Trophoblast cell (in vitro differentiated cells and primary cell): ENCODE measurements at regions not wholly inside any gene's neighbourhood (a gene's known extent, or its start where the extent isn't known, plus 50 kb on each side); places are given as distances from the start of the nearest gene placed in this dataset.

Experiments
- DNase-seq, 2 donors: peaks; one replicate each; pipeline ENCODE4 v3.0.0-alpha.2; 2016
- H2AFZ ChIP-seq: 2 replicates; pipeline ENCODE4 v1.6.1; 2013; ENCODE audit warnings: low read length, moderate library complexity, mild to moderate bottlenecking; ENCODE audit not compliant: insufficient read depth, poor library complexity
- H2AK5ac ChIP-seq: 2 replicates; pipeline ENCODE4 v1.6.1; 2013; ENCODE audit warnings: mild to moderate bottlenecking, low read length
- H2BK120ac ChIP-seq: 2 replicates; pipeline ENCODE4 v1.6.1; 2013; ENCODE audit warnings: low read length, mild to moderate bottlenecking, moderate library complexity; ENCODE audit not compliant: insufficient read depth, poor library complexity
- H2BK12ac ChIP-seq: 2 replicates; pipeline ENCODE4 v1.6.1; 2013; ENCODE audit warnings: mild to moderate bottlenecking, low read length, moderate library complexity
- H2BK5ac ChIP-seq: 2 replicates; pipeline ENCODE4 v1.6.1; 2013; ENCODE audit warnings: low read length, low read depth, moderate library complexity, mild to moderate bottlenecking; ENCODE audit not compliant: poor library complexity
- H3K14ac ChIP-seq: 2 replicates; pipeline ENCODE4 v1.6.1; 2013; ENCODE audit warnings: mild to moderate bottlenecking, low read length
- H3K18ac ChIP-seq: 2 replicates; pipeline ENCODE4 v1.6.1; 2013; ENCODE audit warnings: mild to moderate bottlenecking, low read length
- H3K23ac ChIP-seq: 2 replicates; pipeline ENCODE4 v1.6.1; 2013; ENCODE audit warnings: low read length
- H3K27ac ChIP-seq: 2 replicates; pipeline ENCODE4 v1.5.1; 2013; ENCODE audit warnings: low read depth, mild to moderate bottlenecking, inconsistent platforms, low read length, moderate library complexity
- H3K27me3 ChIP-seq: 2 replicates; pipeline ENCODE4 v1.6.1; 2013; ENCODE audit warnings: inconsistent platforms, mild to moderate bottlenecking, low read length, moderate library complexity; ENCODE audit not compliant: insufficient read depth
- H3K36me3 ChIP-seq, 2 experiments: 1 replicate in 1 of 2; 2 replicates in 1 of 2; pipeline ENCODE4 v1.6.1; 2013; ENCODE audit warnings: low read length in 2 of 2, mild to moderate bottlenecking in 2 of 2, moderate library complexity in 1 of 2; ENCODE audit not compliant: insufficient read depth in 2 of 2, control insufficient read depth in 1 of 2
- H3K4ac ChIP-seq: 2 replicates; pipeline ENCODE4 v1.6.1; 2013; ENCODE audit warnings: low read depth, mild to moderate bottlenecking, low read length, moderate library complexity
- H3K4me1 ChIP-seq, 2 experiments: 1 replicate in 1 of 2; 2 replicates in 1 of 2; pipeline ENCODE4 v1.6.1; 2013; ENCODE audit warnings: low read length in 2 of 2, mild to moderate bottlenecking in 2 of 2, moderate library complexity in 1 of 2; ENCODE audit not compliant: insufficient read depth in 2 of 2, control insufficient read depth in 1 of 2
- H3K4me2 ChIP-seq: 2 replicates; pipeline ENCODE4 v1.6.1; 2013; ENCODE audit warnings: inconsistent platforms, mild to moderate bottlenecking, low read length, moderate library complexity
- H3K4me3 ChIP-seq: 2 replicates; pipeline ENCODE4 v1.5.1; 2013; ENCODE audit warnings: mild to moderate bottlenecking, low read depth, low read length, inconsistent platforms
- H3K79me1 ChIP-seq: one replicate; pipeline ENCODE4 v1.6.1; 2013; ENCODE audit warnings: low read length
- H3K79me2 ChIP-seq: 2 replicates; pipeline ENCODE4 v1.6.1; 2013; ENCODE audit warnings: low read length, mild to moderate bottlenecking; ENCODE audit not compliant: control insufficient read depth, insufficient read depth, poor library complexity
- H3K9ac ChIP-seq: 2 replicates; pipeline ENCODE4 v1.6.1; 2013; ENCODE audit warnings: mild to moderate bottlenecking, low read length
- H3K9me3 ChIP-seq: 2 replicates; pipeline ENCODE4 v1.6.1; 2013; ENCODE audit warnings: low read depth, mild to moderate bottlenecking, control low read depth, inconsistent platforms, low read length; ENCODE audit not compliant: insufficient read depth
- H4K12ac ChIP-seq: 2 replicates; pipeline ENCODE4 v1.6.1; 2013; ENCODE audit warnings: low read depth, mild to moderate bottlenecking, low read length, moderate library complexity
- H4K8ac ChIP-seq: 2 replicates; pipeline ENCODE4 v1.6.1; 2013; ENCODE audit warnings: low read depth, mild to moderate bottlenecking, low read length, moderate library complexity
- H4K91ac ChIP-seq: one replicate; pipeline ENCODE4 v1.6.1; 2013; ENCODE audit warnings: low read depth, mild to moderate bottlenecking, low read length, moderate library complexity
- WGBS: extraction: QIAGEN DNeasy Blood & Tissue Kit; methylation state at CpG from one replicate; pipeline ENCODE4 v1.1.7; 2013; ENCODE audit warnings: missing lambda C conversion rate; ENCODE audit not compliant: insufficient read length, insufficient coverage; ENCODE audit errors: extremely low coverage; 5-methylcytosine and 5-hydroxymethylcytosine counted together

- no CpG with 5 or more reads among the region's 2 CpGs for WGBS
- Histone ChIP-seq H2BK120ac (no peak overlapping the region), H3K27me3 (no peaks in the 10 kb centered on the region), H3K9ac (no peak overlapping the region), H4K91ac (no peak overlapping the region), H2BK5ac (no peak overlapping the region), H3K18ac (no peak overlapping the region), H3K79me2 (no peaks in the 10 kb centered on the region), H4K12ac (no peak overlapping the region), H2BK12ac (no peak overlapping the region), H2AFZ (no peak overlapping the region), H3K36me3 (no peaks in the 10 kb centered on the region), H3K23ac (no peak overlapping the region), H3K14ac (no peak overlapping the region), H3K4me3 (no peak overlapping the region), H3K4me1 (peaks cover 2 to 6% of the 10 kb centered on the region in 2 experiments), H3K4ac (no peak overlapping the region), H4K8ac (no peak overlapping the region), H3K79me1 (peaks cover 2% of the 10 kb centered on the region), H3K27ac (no peak overlapping the region), H3K4me2 (no peak overlapping the region), H2AK5ac (no peak overlapping the region), H3K9me3 (no peaks in the 10 kb centered on the region)
- no peak for DNase-seq
Measured at GRCh38 chr4:155535802-155536454, 130.7 kb upstream of the GUCY1A1 start.

GRCh38 chr4:155532373-155533085 is 134.1 kb upstream of the GUCY1A1 start:
- Histone ChIP-seq H4K91ac (no peak overlapping the region), H2BK12ac (peak overlapping the region; percentile 83), H2AK5ac (no peak overlapping the region), H2AFZ (no peak overlapping the region), H3K4me3 (no peak overlapping the region), H3K23ac (no peak overlapping the region), H3K27me3 (no peaks in the 10 kb centered on the region), H4K12ac (no peak overlapping the region), H3K4ac (no peak overlapping the region), H3K27ac (no peak overlapping the region), H3K4me1 (peaks cover 2 to 6% of the 10 kb centered on the region in 2 experiments), H2BK5ac (peak overlapping the region; percentile 69), H3K4me2 (no peak overlapping the region), H3K9me3 (no peaks in the 10 kb centered on the region), H3K79me1 (peaks cover 2% of the 10 kb centered on the region), H3K9ac (no peak overlapping the region), H2BK120ac (no peak overlapping the region), H4K8ac (no peak overlapping the region), H3K79me2 (no peaks in the 10 kb centered on the region), H3K36me3 (no peaks in the 10 kb centered on the region), H3K18ac (no peak overlapping the region), H3K14ac (no peak overlapping the region)
- no CpG with 5 or more reads among the region's 5 CpGs for WGBS
- no peak for DNase-seq

GRCh38 chr4:155530857-155531256 is 135.8 kb upstream of the GUCY1A1 start:
- Histone ChIP-seq H3K4me3 (no peak overlapping the region), H2BK5ac (peak overlapping the region; percentile 16), H4K8ac (no peak overlapping the region), H3K9me3 (no peaks in the 10 kb centered on the region), H3K23ac (no peak overlapping the region), H4K12ac (no peak overlapping the region), H3K79me1 (peaks cover 2% of the 10 kb centered on the region), H4K91ac (no peak overlapping the region), H3K4me1 (peaks cover 2 to 6% of the 10 kb centered on the region in 2 experiments), H2BK120ac (no peak overlapping the region), H2AFZ (no peak overlapping the region), H3K14ac (no peak overlapping the region), H3K18ac (no peak overlapping the region), H3K4ac (no peak overlapping the region), H2BK12ac (peak overlapping the region; percentile 19), H3K27ac (no peak overlapping the region), H3K4me2 (no peak overlapping the region), H3K36me3 (no peaks in the 10 kb centered on the region), H2AK5ac (peak overlapping the region; percentile 9), H3K79me2 (no peaks in the 10 kb centered on the region), H3K9ac (no peak overlapping the region), H3K27me3 (no peaks in the 10 kb centered on the region)
- no CpG with 5 or more reads among the region's 5 CpGs for WGBS
- no peak for DNase-seq

GRCh38 chr4:155530290-155530689 is 136.4 kb upstream of the GUCY1A1 start:
- Histone ChIP-seq H4K91ac (no peak overlapping the region), H3K4me1 (peaks cover 2 to 6% of the 10 kb centered on the region in 2 experiments)
- no peak for DNase-seq

More at GRCh38 chr4:155530290-155530689, 136.4 kb upstream of the GUCY1A1 start:
- H3K18ac ChIP-seq, result no peak overlapping the region
- no peaks in the 10 kb centered on the region for H3K9me3 ChIP-seq
- H2BK120ac ChIP-seq, result no peak overlapping the region
- H3K79me2 ChIP-seq, result no peaks in the 10 kb centered on the region
- peaks cover 2% of the 10 kb centered on the region for H3K79me1 ChIP-seq
- H2BK12ac ChIP-seq, result no peak overlapping the region
- H3K27me3 ChIP-seq, result no peaks in the 10 kb centered on the region
- no peak overlapping the region for H3K4me2 ChIP-seq
- no peak overlapping the region for H3K23ac ChIP-seq
- H3K4ac ChIP-seq, result no peak overlapping the region
- no peak overlapping the region for H3K4me3 ChIP-seq
- no peak overlapping the region for H2AFZ ChIP-seq
- H2AK5ac ChIP-seq, result no peak overlapping the region
- H4K8ac ChIP-seq, result no peak overlapping the region
- H4K12ac ChIP-seq, result no peak overlapping the region
- H3K27ac ChIP-seq, result no peak overlapping the region
- H3K9ac ChIP-seq, result no peak overlapping the region
- no peak overlapping the region for H3K14ac ChIP-seq
- H3K36me3 ChIP-seq, result no peaks in the 10 kb centered on the region
- H2BK5ac ChIP-seq, result no peak overlapping the region
- WGBS, result no CpG with 5 or more reads among the region's 3 CpGs
